HG03196 (cell line): ENCODE measurements at regions not wholly inside any gene's neighbourhood (a gene's known extent, or its start where the extent isn't known, plus 50 kb on each side); places are given as distances from the start of the nearest gene placed in this dataset.
"Not testable (repeated sequence)": the region's sequence is repeated elsewhere in the genome, so short reads cannot be mapped to it uniquely, and the experiment has no call there.

Source experiments
- ATAC-seq: cut with Tn5 transposase; IDR thresholded peaks from one replicate; pipeline ENCODE4 v1.9.1; 2021; ENCODE audit not compliant: unreplicated experiment

DNA sequence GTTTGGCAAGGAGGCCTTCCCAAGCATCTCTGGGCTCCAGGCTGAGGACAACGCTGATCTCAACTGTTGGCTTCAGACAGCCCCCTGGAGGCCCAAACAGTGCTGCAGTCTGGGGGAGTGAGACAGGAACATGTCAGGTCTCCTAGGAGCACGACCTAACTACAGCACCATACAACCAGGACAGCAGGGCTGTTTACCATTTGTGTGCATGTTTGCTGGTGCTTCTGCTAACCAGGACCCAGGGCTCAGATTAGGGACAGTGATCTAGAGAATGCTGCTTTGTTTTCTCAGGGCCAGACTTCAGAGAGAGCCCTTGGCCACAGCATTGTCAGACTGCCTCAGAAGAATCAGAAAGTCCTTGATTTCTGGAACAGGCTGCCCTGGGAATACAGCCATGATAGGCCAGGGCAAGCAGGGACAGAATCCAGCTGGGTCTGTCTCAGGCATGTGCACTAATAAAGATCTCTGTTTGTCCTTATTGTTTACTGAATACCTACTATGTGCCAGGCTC is 126.5 kb downstream of the VPREB1 start:
- no peak for ATAC-seq

DNA sequence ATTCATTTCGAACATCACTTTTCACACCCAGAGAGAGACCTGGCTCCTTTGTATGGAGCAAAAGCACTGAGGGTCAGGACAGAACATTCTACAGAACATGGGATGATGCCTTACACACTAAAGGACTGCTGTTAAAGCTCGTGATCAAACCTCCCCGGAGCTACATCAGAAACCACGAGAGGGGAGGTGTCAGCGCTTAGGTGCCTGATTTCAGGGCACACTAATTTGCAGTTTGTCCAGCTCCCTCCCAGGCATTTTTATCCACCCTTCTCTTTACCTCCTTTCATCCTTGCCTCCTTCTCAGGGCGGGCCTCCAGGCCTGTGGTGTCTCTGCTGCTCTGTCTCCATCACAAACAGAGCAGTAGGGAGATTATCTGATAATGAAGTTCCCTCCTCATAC is 127.5 kb downstream of the VPREB1 start:
- no peak for ATAC-seq

DNA sequence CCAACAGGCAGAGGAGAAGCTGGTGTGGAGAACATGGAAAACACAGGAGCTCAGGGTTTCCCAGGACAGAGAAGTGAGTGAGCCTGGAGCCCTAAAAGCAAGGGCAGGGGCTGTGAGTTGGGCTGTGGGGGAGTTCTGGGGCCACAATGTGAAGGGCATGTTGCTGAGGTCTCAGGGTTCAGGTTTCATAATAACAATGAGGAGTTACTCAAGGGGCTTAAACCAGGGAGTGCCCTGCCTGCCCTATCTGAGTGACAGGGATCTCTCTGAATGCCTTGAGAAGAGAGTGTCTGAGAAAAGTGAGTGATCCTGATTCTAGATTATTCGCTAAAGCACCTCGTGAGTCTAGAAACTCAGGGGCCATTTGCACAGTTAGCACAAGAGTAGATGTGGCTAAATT is 129.6 kb downstream of the VPREB1 start:
- no peak for ATAC-seq

DNA sequence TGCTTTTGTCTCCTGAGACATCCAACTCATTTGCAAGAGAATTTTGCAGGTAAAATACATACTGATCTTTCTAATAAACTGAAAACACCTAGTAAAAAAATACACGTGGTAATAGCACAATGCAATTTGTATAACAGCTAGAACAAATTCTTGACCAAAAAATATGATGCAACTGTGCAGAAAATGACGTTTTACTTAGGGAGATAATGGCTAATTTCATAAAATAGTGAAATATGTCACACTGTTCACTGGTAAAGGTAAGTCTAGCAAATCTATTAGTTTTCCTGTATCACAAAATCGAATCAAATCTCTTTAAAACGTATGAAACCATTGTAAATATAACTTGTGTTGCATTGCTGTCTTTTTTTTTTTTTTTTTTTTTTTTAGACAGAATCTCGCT is 130.0 kb downstream of the VPREB1 start:
- ATAC-seq, result no peak

DNA sequence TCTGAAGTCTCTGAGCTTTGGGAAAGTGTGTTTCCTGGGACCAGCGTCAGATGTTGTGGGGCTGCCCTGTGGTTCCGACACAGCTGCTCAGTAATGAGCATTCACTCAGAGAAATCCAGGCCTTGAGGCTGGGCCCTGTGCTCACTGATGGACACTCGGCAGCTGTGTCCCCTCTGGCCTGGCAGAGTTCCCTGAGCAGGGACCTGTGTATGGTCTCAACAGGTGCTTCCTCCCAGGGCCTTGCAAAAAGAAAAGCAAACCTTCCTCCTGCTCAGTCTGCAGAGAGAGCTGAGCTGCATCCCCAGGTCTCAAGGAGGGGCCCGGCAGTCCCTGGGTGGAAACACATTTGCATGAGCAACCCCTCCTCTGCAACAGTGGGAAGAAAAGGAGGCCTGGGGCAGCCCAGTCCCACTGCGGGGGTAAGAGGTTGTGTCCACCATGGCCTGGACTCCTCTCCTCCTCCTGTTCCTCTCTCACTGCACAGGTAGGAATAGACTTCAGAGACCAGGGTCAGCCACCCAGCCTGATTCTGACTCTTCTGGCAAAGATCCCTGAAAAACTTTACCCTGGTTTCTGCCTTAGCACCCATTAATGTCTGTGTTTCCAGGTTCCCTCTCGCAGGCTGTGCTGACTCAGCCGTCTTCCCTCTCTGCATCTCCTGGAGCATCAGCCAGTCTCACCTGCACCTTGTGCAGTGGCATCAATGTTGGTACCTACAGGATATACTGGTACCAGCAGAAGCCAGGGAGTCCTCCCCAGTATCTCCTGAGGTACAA is 131.2 kb downstream of the VPREB1 start:
- ATAC-seq, result no peak

DNA sequence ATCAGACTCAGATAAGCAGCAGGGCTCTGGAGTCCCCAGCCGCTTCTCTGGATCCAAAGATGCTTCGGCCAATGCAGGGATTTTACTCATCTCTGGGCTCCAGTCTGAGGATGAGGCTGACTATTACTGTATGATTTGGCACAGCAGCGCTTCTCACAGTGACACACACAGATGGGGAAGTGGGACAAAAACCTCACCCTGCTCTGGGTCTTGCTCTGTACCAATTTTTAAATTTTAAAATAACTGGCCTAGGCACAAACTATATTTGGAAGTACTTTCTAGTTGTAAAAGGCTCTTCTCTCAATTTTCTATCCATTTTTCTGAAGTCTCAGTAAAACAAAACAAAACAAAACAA is 131.7 kb downstream of the VPREB1 start:
- ATAC-seq, result no peak

DNA sequence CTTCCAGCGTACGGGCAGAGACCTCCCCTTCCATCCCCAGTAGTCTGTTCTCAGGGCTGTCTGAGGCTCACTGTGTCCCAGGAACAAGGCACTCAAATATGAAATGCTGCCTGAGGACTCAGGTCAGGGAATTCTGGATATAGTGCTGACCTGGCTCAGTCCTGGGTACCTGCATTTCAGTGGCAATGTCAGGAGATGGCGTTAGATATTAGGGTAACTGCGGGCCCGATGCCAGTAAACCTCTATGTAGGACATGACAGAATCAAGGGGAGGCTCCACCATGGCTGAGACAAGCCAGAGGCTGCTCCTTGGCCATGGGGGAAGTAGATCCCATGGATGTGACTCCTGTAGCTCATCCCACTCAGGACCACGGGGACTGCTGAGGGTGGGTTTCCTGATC is 131.7 kb downstream of the ZNF280B start:
- ATAC-seq, result not testable (repeated sequence)

DNA sequence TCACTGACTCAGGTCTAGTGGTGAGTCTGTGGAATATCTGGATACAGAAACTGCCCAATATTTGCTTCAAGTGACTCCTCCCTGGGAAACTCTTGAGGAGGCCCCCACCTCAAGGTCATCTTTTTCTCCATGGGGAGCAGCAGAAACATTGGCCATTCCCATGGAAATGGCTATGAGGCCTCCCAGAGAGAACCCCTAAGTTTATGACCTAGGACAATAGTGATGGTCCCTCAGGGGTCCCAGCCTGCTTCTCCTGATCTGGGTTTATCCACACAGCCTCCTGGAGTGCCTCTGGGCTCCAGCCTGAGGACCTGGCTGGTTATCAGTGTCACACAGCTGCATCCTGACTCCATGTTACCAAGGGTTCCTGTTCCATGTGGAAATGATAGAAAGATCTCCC is 131.2 kb downstream of the ZNF280B start:
- ATAC-seq, result no peak

DNA sequence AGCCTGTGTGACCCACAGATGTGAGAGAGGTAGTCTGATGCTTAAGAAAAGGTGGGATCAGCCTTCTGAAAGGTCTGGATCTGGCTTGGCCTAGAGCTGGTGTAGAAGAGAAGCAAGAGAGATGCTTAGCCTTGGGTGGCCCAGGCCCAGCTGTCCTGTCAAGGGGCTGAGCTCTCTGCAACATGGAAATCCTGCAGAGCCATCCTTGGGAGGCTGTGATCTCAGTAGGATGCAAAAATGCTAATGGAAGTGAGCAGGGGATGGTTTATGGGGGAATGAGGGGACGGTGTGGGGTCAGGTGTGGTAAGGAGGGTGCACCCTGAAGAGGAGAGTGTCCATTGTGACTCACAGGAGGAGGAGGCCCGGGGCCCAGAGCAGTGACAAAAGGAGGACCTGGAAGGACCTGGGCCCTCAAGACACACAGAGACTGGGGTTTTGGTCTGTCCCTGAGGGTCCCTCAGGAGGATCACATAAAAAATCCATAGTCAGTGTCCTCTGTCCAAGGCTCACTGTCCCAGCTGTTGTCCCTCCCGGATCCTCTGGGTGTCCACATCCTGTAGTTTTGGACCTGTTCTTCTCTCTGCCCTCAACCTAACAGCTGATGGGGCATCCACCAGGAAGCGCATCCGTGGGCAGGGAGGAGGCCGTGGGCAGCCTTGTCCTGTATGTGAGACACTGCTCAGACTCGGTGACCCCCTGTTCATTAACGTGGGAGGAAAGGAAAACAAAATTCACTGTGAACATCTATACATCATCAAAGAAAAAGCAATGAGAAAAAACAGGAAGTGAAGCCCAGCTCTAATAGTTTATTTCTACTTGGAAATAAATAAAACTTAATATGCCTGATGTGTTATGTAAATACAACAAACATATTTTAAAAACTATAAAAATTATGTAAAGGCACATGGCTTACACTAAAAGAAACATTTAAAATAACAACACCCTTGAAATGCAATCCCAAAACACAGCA is 129.8 kb downstream of the ZNF280B start:
- no peak for ATAC-seq

DNA sequence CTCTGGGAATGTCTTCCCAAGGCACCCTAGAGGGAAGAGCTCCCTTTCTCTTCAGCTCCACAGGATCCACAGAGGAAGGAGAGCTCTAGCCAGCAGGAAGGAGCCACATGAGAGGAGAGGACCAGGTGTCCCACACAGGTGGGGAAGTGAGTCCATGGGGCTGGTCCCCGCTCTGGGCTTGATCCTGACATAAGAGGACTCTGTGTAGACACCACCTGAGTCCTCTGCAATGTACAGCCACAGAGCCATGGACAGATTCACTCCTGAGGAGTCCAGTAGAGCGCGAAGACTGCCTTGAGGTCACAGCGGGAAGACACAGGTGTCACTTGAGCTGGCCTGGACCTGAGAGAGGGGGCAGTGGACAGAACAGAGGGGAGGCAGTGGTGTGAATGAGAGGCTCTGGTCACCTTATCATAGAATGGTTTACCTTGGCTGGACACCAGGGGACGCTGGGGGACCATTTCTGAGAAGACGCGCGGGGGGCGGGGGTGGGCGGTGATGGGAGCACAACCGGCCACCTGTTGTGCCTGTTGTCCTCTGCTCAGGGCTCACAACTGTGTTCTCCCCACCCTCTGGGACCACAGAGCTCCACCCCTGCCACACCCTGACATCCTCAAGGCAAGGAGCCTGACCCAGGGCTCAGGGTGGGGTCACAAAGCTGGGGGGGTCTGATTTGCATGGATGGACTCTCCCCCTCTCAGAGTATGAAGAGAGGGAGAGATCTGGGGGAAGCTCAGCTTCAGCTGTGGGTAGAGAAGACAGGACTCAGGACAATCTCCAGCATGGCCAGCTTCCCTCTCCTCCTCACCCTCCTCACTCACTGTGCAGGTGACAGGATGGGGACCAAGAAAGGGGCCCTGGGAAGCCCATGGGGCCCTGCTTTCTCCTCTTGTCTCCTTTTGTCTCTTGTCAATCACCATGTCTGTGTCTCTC is 128.2 kb downstream of the ZNF280B start:
- ATAC-seq, result no peak

DNA sequence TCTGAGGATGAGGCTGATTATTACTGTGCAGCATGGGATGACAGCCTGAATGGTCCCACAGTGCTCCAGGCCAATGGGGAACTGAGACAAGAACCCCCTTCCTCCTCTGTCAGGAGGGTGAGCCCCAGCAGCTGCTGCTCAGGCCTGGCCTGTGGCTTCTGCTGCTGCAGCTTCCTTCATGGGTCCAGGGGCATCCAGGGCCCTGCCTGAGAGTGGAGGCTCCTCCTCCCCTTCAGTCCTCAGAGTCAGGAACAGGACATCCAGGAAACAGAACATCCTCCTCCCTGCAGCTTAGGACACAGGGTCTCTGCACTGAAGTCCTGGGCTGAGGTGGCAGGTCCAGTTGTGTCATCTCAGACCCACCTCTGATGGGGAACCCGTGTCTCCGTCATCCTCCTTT is 127.2 kb downstream of the ZNF280B start:
- not testable (repeated sequence) for ATAC-seq

DNA sequence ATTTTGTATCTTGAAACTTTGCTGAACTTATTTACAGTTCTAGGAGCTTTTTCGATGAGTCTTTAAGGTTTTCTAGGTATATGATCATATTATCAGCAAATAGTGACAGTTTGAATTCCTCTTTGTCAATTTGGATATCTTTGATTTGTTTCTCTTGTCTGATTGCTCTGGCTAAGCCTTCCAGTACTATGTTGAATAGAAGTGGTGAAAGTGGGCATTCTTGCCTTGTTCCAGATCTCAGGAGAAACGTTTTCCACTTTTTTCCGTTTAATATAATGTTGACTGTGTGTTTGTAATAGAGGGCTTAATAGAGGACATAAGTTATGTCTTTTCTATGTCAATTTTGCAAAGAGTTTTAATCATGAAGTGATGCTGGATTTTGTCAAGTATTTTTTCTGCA is 124.3 kb downstream of the ZNF280B start:
- no peak for ATAC-seq

DNA sequence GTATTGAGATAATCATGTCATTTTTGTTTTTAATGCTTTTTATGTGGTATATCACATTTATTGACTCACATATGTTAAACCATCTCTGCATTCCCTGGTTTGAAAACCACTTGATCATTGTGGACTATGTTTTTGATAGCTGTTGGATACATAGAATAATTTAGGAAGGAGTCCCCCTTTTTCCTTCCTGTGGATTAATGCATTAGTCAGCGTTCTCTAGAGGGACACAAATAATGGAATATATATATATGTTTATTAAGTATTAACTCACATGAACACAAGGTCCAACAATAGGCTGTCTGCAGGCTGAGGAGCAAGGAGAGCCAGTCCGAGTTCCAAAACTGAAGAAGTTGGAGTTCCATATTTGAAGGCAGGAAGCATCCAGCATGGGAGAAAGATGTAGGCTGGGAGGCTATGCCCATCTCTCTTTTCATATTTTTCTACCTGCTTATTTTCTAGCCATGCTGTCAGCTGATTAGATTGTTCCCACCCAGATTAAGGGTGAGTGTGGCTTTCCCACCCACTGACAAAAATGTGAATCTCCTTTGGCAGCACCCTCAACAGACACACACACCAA is 123.8 kb downstream of the ZNF280B start:
- no peak for ATAC-seq

DNA sequence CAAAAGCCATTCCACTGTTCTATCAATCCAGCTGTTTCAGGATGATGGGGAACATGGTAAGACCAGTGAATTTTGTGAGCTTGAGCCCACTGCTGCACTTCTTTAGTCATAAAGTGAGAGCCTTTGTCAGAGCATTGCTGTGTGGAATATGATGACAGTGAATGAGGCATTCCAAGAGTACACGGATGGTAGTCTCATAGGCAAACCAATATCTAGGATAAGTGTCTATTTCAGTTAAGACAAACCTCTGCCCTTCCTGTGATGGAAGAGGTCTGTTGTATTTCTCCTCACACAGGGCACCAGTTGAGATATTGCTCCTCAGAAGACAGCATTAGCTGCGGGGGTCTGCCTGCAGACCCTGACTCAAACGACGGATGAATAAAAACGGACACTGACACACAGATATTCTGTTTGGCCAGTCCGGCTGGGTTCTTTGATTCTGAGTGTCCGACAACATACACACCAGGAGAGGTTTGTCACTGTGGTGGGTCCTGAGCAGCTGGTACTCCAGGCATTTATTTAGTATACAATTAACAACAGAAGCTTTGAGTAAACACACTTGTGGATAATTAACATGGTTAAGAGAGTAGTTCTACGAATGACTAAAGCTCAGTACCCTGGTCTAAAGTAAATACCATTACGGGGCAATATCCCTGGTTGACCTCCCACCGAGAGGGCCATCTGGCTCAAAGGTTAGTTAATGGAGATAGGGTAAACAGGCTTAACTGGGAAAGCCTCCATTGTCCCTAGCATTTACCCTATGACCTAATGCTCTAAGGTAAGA is 121.7 kb downstream of the ZNF280B start:
- ATAC-seq, result no peak

DNA sequence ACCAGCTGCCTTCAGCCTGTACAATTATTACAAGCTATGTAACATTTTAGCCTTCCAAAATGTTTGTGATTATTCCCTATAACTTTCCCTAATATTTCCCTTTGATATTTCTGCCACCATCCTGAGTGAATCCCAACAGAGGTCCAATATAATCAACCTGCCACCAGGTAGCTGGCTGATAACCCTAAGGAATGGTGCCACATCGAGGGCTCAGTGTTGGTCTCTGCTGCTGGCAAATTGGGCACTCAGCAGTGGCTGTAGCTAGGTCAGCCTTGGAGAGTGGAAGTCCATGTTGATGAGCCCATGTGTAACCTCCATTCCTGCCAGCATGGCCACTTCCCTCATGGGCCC is 121.2 kb downstream of the ZNF280B start:
- ATAC-seq, result no peak

DNA sequence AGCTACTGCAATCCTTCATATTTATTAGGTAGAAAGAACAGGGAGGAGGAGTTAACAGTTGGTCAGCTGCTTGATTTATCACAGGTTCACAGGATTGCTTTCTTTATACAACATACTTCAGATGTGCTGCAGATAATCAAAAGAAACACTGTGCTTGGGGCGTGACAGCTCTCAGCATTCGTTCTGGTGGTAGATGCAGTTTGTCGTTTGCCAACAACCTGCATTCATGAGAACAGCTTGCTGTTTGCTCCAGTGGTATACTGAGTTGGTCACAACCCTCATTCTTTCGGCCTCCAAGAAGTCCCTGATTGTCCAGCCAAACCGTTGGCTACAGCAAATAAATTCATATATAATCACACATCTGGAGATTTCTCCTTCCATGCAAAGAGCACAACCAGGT is 120.5 kb downstream of the ZNF280B start:
- no peak for ATAC-seq

DNA sequence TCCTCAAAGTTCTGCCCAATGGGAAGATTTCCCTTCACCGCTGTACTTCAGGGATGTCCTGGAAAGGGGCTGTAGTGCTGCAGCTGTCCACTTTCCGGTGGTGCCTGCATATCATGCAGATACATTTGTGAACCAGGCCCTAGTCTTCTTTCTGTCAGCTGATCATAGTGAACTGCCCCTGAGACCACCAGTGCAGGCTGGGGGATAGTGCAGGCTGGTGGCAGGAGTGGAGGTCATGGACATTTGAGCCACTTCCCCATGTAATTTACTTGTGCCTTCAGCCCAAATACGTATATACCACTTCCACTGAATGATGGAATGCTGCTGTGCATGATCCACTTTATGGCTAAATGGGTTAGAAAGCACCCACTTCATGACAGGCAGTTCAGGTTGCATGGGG is 120.0 kb downstream of the ZNF280B start:
- no peak for ATAC-seq

DNA sequence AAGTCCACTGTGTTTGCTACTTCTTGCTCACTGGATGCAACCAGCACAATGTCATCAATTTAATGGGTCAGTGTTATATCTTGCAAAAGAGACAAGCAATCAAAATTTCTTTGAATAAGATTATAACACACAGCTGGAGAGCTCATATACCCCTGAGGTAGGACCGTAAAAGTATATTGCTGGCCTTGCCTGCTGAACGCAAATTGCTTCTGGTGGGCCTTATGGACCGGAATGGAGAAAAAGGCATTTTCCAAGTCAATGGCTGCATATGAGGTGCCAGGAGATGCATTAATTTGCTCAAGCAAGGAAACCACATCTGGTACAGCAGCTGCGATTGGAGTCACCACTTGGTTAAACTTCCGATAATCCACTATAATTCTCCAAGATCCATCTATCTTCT is 119.1 kb downstream of the ZNF280B start:
- no peak for ATAC-seq

DNA sequence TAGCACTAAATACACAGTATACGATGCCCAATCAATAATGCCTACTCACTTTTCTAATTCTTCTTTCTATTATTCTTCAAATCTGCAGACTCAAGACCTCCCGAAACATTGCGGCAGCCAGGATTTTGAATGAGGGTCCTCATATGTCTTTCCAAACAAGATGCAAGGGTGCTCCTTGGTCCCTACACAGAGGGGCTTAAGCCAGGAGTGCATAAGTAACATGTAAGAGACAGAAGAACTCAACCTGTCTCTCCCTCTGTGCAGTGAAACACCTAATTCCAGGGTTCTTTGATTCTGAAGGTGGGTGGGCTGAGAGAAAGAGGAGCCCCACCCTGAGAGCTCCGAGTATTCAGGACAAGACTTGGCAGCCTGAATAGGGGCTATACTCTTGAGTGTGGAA is 117.6 kb downstream of the ZNF280B start:
- no peak for ATAC-seq

DNA sequence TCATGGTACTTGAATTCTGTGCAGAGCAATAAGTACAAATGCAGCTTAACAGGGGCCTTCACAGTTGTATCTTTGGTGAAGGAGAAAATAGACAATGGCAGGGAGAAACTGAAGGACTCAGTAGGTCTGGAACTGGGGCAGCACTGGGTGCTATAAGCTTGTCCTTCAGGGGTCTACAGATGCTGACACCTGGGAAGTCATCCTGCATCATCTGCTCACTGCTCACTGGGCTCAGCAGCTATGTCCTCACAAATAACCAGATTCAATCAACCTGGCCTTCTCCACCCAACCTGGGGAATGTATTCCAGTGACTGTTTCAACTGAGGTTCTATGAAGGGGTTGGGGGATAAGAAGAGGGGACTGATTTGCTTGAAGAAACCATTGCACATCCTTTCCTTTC is 117.0 kb downstream of the ZNF280B start:
- ATAC-seq, result no peak
